ENCODE measurements at regions not wholly inside any gene's neighbourhood (a gene's known extent, or its start where the extent isn't known, plus 50 kb on each side); places are given as distances from the start of the nearest gene placed in this dataset.

- TF ChIP-seq POU6F1 (CRISPR knock-in tag; IDR thresholded peaks at IDR 0.05; ENCODE audit: borderline replicate concordance, low read depth) (no peak), TSHZ2 (CRISPR knock-in tag; IDR thresholded peaks at IDR 0.05) (no peak), TOX (CRISPR knock-in tag; IDR thresholded peaks at IDR 0.05; ENCODE audit: borderline replicate concordance) (no peak)
These were observed 599.2 kb downstream of the TUSC7 start (continued) for GRCh38 chr3:117308756-117309155.

GRCh38 chr3:117310536-117310935 is 601.0 kb downstream of the TUSC7 start:
- ATAC-seq = no peak
- TF ChIP-seq ZFP30 (CRISPR knock-in tag; IDR thresholded peaks at IDR 0.05) (no peak), POU6F1 (CRISPR knock-in tag; IDR thresholded peaks at IDR 0.05; ENCODE audit: borderline replicate concordance, low read depth) (no peak), PPARA (CRISPR knock-in tag; IDR thresholded peaks at IDR 0.05; ENCODE audit: borderline replicate concordance) (no peak), CSRNP3 (CRISPR knock-in tag; IDR thresholded peaks at IDR 0.05) (no peak), ARNTL (CRISPR knock-in tag; IDR thresholded peaks at IDR 0.05; ENCODE audit: borderline replicate concordance, low read depth) (no peak), TOX (CRISPR knock-in tag; IDR thresholded peaks at IDR 0.05; ENCODE audit: borderline replicate concordance) (no peak), TSHZ2 (CRISPR knock-in tag; IDR thresholded peaks at IDR 0.05) (no peak)

GRCh38 chr3:117314441-117315150 is 605.0 kb downstream of the TUSC7 start:
- ATAC-seq = no peak
- TF ChIP-seq ARNTL (CRISPR knock-in tag; IDR thresholded peaks at IDR 0.05; ENCODE audit: borderline replicate concordance, low read depth) = no peak
- no peak for TF ChIP-seq PATZ1 (CRISPR knock-in tag; IDR thresholded peaks at IDR 0.05; ENCODE audit: borderline replicate concordance)
- no peak for TF ChIP-seq ZFP3 (CRISPR knock-in tag; IDR thresholded peaks at IDR 0.05)
- TF ChIP-seq BACH2 (CRISPR knock-in tag; IDR thresholded peaks at IDR 0.05; ENCODE audit: borderline replicate concordance) = no peak
- no peak for TF ChIP-seq ZNF8 (CRISPR knock-in tag; IDR thresholded peaks at IDR 0.05)
- TF ChIP-seq ZNF565 (CRISPR knock-in tag; conservative IDR thresholded peaks at IDR 0.05; ENCODE audit: low read depth) = no peak
- no peak for TF ChIP-seq RARB (CRISPR knock-in tag; IDR thresholded peaks at IDR 0.05)
- no peak for TF ChIP-seq CSDC2 (CRISPR knock-in tag; IDR thresholded peaks at IDR 0.05)
- no peak for TF ChIP-seq ZNF70 (CRISPR knock-in tag; IDR thresholded peaks at IDR 0.05)
- TF ChIP-seq CREB5 (CRISPR knock-in tag; IDR thresholded peaks at IDR 0.05; ENCODE audit: low read depth) = no peak
- TF ChIP-seq OSR1 (CRISPR knock-in tag; IDR thresholded peaks at IDR 0.05) = no peak
- TF ChIP-seq POU6F1 (CRISPR knock-in tag; IDR thresholded peaks at IDR 0.05; ENCODE audit: borderline replicate concordance, low read depth) = no peak
- TF ChIP-seq ESRRG (CRISPR knock-in tag; IDR thresholded peaks at IDR 0.05) = no peak
- no peak for TF ChIP-seq TCF4 (CRISPR knock-in tag; IDR thresholded peaks at IDR 0.05; ENCODE audit: borderline replicate concordance)
- TF ChIP-seq TOX (CRISPR knock-in tag; IDR thresholded peaks at IDR 0.05; ENCODE audit: borderline replicate concordance) = no peak

Data from SK-N-SH treated with all-trans-retinoic acid at 6 μM for 48 hours (cell line).